ENCODE measurements at regions not wholly inside any gene's neighbourhood (a gene's known extent, or its start where the extent isn't known, plus 50 kb on each side); places are given as distances from the start of the nearest gene placed in this dataset.
"Not testable (repeated sequence)": the region's sequence is repeated elsewhere in the genome, so short reads cannot be mapped to it uniquely, and the experiment has no call there.

GRCh38 chr2:16746329-16746728 lies 80.7 kb upstream of the CYRIA start:
- no peak for DNase-seq

- DNase-seq = no peak
These were observed 79.8 kb upstream of the CYRIA start for GRCh38 chr2:16745466-16745865.

- DNase-seq = no peak
These were observed 78.9 kb upstream of the CYRIA start for GRCh38 chr2:16744521-16744920.

- no peak for DNase-seq
These were observed 76.4 kb upstream of the CYRIA start for GRCh38 chr2:16742026-16742425.

GRCh38 chr2:16741498-16741897 lies 75.9 kb upstream of the CYRIA start:
- no peak for DNase-seq

GRCh38 chr2:16739778-16740581 lies 74.3 kb upstream of the CYRIA start:
- no peak for DNase-seq

GRCh38 chr2:16738361-16739225 lies 73.0 kb upstream of the CYRIA start:
- DNase-seq = no peak

GRCh38 chr2:16737812-16738211 lies 72.2 kb upstream of the CYRIA start:
- no peak for DNase-seq

- DNase-seq = no peak
These were observed 71.0 kb upstream of the CYRIA start for GRCh38 chr2:16736633-16737032.

- no peak for DNase-seq
These were observed 63.7 kb upstream of the CYRIA start for GRCh38 chr2:16729335-16729734.

GRCh38 chr2:16728351-16729136 lies 62.9 kb upstream of the CYRIA start:
- no peak for DNase-seq

GRCh38 chr2:16727849-16728248 lies 62.2 kb upstream of the CYRIA start:
- not testable (repeated sequence) for DNase-seq

- no peak for DNase-seq
These were observed 61.6 kb upstream of the CYRIA start for GRCh38 chr2:16727256-16727655.

GRCh38 chr2:16726577-16726976 lies 60.9 kb upstream of the CYRIA start:
- DNase-seq = no peak

- DNase-seq = no peak
These were observed 60.5 kb upstream of the CYRIA start for GRCh38 chr2:16726147-16726546.

GRCh38 chr2:16725549-16725948 lies 59.9 kb upstream of the CYRIA start:
- DNase-seq = no peak

GRCh38 chr2:16722677-16723076 lies 57.0 kb upstream of the CYRIA start:
- DNase-seq = no peak

- DNase-seq = no peak
These were observed 56.5 kb upstream of the CYRIA start for GRCh38 chr2:16722126-16722525.

GRCh38 chr2:16721529-16721928 lies 55.9 kb upstream of the CYRIA start:
- not testable (repeated sequence) for DNase-seq

GRCh38 chr2:16720737-16721136 lies 55.1 kb upstream of the CYRIA start:
- DNase-seq = not testable (repeated sequence)

GRCh38 chr2:16719485-16719808 lies 53.8 kb upstream of the CYRIA start:
- DNase-seq = no peak

GRCh38 chr2:16718576-16719484 lies 53.2 kb upstream of the CYRIA start:
- DNase-seq = no peak
